Embryonic facial prominence (tissue), 1 donor: ENCODE measurements at regions not wholly inside any gene's neighbourhood (a gene's known extent, or its start where the extent isn't known, plus 50 kb on each side); places are given as distances from the start of the nearest gene placed in this dataset.

ENCODE experiments used
- DNase-seq: peaks from one replicate; pipeline ENCODE4 v3.0.0-alpha.2; 2016; ENCODE audit errors: extremely low spot score

GRCh38 chr1:221104596-221104995 is 225.4 kb downstream of the HLX start:
- no peak for DNase-seq

- no peak for DNase-seq
Observed at GRCh38 chr1:221105578-221105977, 226.3 kb downstream of the HLX start.

GRCh38 chr1:221106616-221107015 is 227.4 kb downstream of the HLX start:
- DNase-seq = no peak

GRCh38 chr1:221109930-221110329 is 230.7 kb downstream of the HLX start:
- DNase-seq = no peak

- DNase-seq = no peak
Observed at GRCh38 chr1:221117133-221117532, 237.9 kb downstream of the HLX start.

GRCh38 chr1:221117548-221117951 is 238.3 kb downstream of the HLX start:
- no peak for DNase-seq

GRCh38 chr1:221118176-221118937 is 239.1 kb downstream of the HLX start:
- no peak for DNase-seq

GRCh38 chr1:221118938-221119320 is 239.7 kb downstream of the HLX start:
- no peak for DNase-seq

GRCh38 chr1:221122501-221122900 is 243.3 kb downstream of the HLX start:
- no peak for DNase-seq

- DNase-seq = no peak
Observed at GRCh38 chr1:221125976-221126375, 246.7 kb downstream of the HLX start.

GRCh38 chr1:221137666-221138065 is 258.4 kb downstream of the HLX start:
- DNase-seq = no peak

- no peak for DNase-seq
Observed at GRCh38 chr1:221138516-221138915, 259.3 kb downstream of the HLX start.

- DNase-seq = no peak
Observed at GRCh38 chr1:221139991-221140390, 260.7 kb downstream of the HLX start.

GRCh38 chr1:221141096-221141495 is 261.9 kb downstream of the HLX start:
- DNase-seq = no peak

GRCh38 chr1:221141606-221142285 is 262.5 kb downstream of the HLX start:
- DNase-seq = no peak

- no peak for DNase-seq
Observed at GRCh38 chr1:221148660-221149059, 269.4 kb downstream of the HLX start.

- DNase-seq = no peak
Observed at GRCh38 chr1:221149111-221149510, 269.9 kb downstream of the HLX start.

- no peak for DNase-seq
Observed at GRCh38 chr1:221149555-221150075, 270.4 kb downstream of the HLX start.

- DNase-seq = no peak
Observed at GRCh38 chr1:221150996-221151395, 271.8 kb downstream of the HLX start.

- no peak for DNase-seq
Observed at GRCh38 chr1:221154932-221155331, 275.7 kb downstream of the HLX start.

GRCh38 chr1:221157026-221157761 is 278.0 kb downstream of the HLX start:
- DNase-seq = no peak

GRCh38 chr1:221159608-221160007 is 280.4 kb downstream of the HLX start:
- no peak for DNase-seq
